Hepatocyte (in vitro differentiated cells): ENCODE measurements at regions not wholly inside any gene's neighbourhood (a gene's known extent, or its start where the extent isn't known, plus 50 kb on each side); places are given as distances from the start of the nearest gene placed in this dataset.
A peak's percentile ranks its signal among the peaks of the same experiment; 100 is the strongest.

Experiments
- DNase-seq: peaks from one replicate; pipeline ENCODE4 v3.0.0-alpha.2; 2016; ENCODE audit warnings: low spot score
- H2AFZ ChIP-seq: fragments of 200-600 bp; sonication (generic); 2 replicates; pipeline ENCODE4 v1.6.0; 2016; ENCODE audit warnings: antibody characterized with exemption, mild to moderate bottlenecking
- H3K27ac ChIP-seq: fragments of 200-600 bp; sonication (generic); 2 replicates; pipeline ENCODE4 v1.5.1; 2016; ENCODE audit warnings: mild to moderate bottlenecking
- H3K27me3 ChIP-seq: fragments of 200-600 bp; sonication (generic); 2 replicates; pipeline ENCODE4 v1.6.1; 2016
- H3K36me3 ChIP-seq: fragments of 200-600 bp; sonication (generic); replicated peaks from 2 replicates; pipeline ENCODE4 v1.5.1; 2016; ENCODE audit warnings: low read depth; ENCODE audit not compliant: insufficient read depth
- H3K4me1 ChIP-seq: fragments of 200-600 bp; sonication (generic); 2 replicates; pipeline ENCODE4 v1.5.1; 2016; ENCODE audit warnings: mild to moderate bottlenecking, moderate library complexity; ENCODE audit not compliant: insufficient read depth
- H3K4me2 ChIP-seq: fragments of 200-600 bp; sonication (generic); 2 replicates; pipeline ENCODE4 v1.6.0; 2016
- H3K4me3 ChIP-seq: fragments of 200-600 bp; sonication (generic); 2 replicates; pipeline ENCODE4 v1.5.1; 2016; ENCODE audit warnings: mild to moderate bottlenecking
- H3K79me2 ChIP-seq: fragments of 200-600 bp; sonication (generic); 2 replicates; pipeline ENCODE4 v1.6.0; 2017; ENCODE audit warnings: mild to moderate bottlenecking
- H3K9me2 ChIP-seq: fragments of 200-600 bp; sonication (generic); replicated peaks from 2 replicates; pipeline ENCODE4 v1.6.0; 2017; ENCODE audit warnings: mild to moderate bottlenecking; ENCODE audit not compliant: insufficient read depth
- H3K9me3 ChIP-seq: fragments of 200-600 bp; sonication (generic); 2 replicates; pipeline ENCODE4 v1.5.1; 2016; ENCODE audit warnings: low read depth, mild to moderate bottlenecking
- H4K20me1 ChIP-seq: fragments of 200-600 bp; sonication (generic); 2 replicates; pipeline ENCODE4 v1.6.0; 2016; ENCODE audit warnings: mild to moderate bottlenecking; ENCODE audit not compliant: insufficient read depth, poor library complexity, severe bottlenecking
- EZH2 ChIP-seq: fragments of 200-600 bp; sonication (generic); IDR thresholded peaks from 2 replicates; pipeline ENCODE4 v1.6.1; 2016; ENCODE audit warnings: antibody characterized with exemption, mild to moderate bottlenecking, borderline replicate concordance
- EZH2phosphoT487 ChIP-seq: fragments of 200-600 bp; sonication (generic); IDR thresholded peaks from one replicate; pipeline ENCODE4 v1.6.1; 2018; ENCODE audit warnings: antibody characterized with exemption, mild to moderate bottlenecking, low read depth, moderate library complexity; ENCODE audit not compliant: unreplicated experiment, severe bottlenecking
- WGBS: methylation state at CpG from one replicate; pipeline ENCODE4 v1.1.6; 2016; ENCODE audit warnings: low lambda C conversion rate; ENCODE audit errors: missing lambda C conversion rate; 5-methylcytosine and 5-hydroxymethylcytosine counted together
- TF ChIP-seq, protein P1 (sequence below): fragments of 200-600 bp; sonication (generic); IDR thresholded peaks from 2 replicates; pipeline ENCODE4 v1.5.1; 2016; ENCODE audit warnings: antibody characterized with exemption, mild to moderate bottlenecking; ENCODE audit not compliant: poor library complexity

DNA sequence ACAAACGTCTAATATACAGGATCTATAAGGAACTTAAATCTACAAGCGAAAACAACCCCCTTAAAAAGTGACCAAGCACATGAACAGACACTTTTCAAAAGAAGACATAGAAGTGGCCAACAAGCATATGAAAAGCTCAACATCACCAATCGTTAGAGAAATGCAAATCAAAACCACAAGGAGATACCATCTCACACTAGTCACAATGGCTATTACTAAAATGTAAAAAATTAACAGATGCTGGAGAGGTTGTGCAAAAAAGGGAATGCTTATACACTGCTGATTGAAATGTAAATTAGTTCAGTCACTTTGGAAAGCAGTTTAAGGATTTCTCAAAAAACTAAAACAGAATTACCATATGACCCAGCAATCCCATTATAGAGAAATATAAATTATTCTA is 1148.5 kb upstream of the FAM98A start:
- Histone ChIP-seq H3K4me3 (no peak overlapping the region), H4K20me1 (no peaks in the 10 kb centered on the region), H3K27me3 (no peaks in the 10 kb centered on the region), H3K4me2 (no peak overlapping the region), H3K9me2 (no peaks in the 10 kb centered on the region), H3K4me1 (no peaks in the 10 kb centered on the region), H3K79me2 (no peaks in the 10 kb centered on the region), H2AFZ (no peak overlapping the region), H3K9me3 (no peaks in the 10 kb centered on the region), H3K27ac (no peak overlapping the region), H3K36me3 (no peaks in the 10 kb centered on the region)
- DNase-seq, result no peak
- 86% methylated on average over 3 of the region's 3 CpGs for WGBS
- TF ChIP-seq EZH2, result no peak
- no peak for TF ChIP-seq EZH2phosphoT487
- TF ChIP-seq, protein P1, sequence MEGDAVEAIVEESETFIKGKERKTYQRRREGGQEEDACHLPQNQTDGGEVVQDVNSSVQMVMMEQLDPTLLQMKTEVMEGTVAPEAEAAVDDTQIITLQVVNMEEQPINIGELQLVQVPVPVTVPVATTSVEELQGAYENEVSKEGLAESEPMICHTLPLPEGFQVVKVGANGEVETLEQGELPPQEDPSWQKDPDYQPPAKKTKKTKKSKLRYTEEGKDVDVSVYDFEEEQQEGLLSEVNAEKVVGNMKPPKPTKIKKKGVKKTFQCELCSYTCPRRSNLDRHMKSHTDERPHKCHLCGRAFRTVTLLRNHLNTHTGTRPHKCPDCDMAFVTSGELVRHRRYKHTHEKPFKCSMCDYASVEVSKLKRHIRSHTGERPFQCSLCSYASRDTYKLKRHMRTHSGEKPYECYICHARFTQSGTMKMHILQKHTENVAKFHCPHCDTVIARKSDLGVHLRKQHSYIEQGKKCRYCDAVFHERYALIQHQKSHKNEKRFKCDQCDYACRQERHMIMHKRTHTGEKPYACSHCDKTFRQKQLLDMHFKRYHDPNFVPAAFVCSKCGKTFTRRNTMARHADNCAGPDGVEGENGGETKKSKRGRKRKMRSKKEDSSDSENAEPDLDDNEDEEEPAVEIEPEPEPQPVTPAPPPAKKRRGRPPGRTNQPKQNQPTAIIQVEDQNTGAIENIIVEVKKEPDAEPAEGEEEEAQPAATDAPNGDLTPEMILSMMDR, result no peak

- TF ChIP-seq EZH2, result no peak
- TF ChIP-seq, protein P1, result peak; percentile 24
- no peaks in the 10 kb centered on the region for H3K79me2 ChIP-seq
- H3K27ac ChIP-seq, result no peak overlapping the region
- no peaks in the 10 kb centered on the region for H4K20me1 ChIP-seq
- H3K27me3 ChIP-seq, result no peaks in the 10 kb centered on the region
- no peaks in the 10 kb centered on the region for H3K9me3 ChIP-seq
- 14% methylated on average over 3 of the region's 3 CpGs for WGBS
- DNase-seq, result no peak
- no peaks in the 10 kb centered on the region for H3K4me1 ChIP-seq
- H3K4me2 ChIP-seq, result no peak overlapping the region
- no peak overlapping the region for H3K4me3 ChIP-seq
- no peaks in the 10 kb centered on the region for H3K36me3 ChIP-seq
- H3K9me2 ChIP-seq, result no peaks in the 10 kb centered on the region
- H2AFZ ChIP-seq, result no peak overlapping the region
Observed at GRCh38 chr2:34738691-34739090, 1139.6 kb upstream of the FAM98A start.

DNA sequence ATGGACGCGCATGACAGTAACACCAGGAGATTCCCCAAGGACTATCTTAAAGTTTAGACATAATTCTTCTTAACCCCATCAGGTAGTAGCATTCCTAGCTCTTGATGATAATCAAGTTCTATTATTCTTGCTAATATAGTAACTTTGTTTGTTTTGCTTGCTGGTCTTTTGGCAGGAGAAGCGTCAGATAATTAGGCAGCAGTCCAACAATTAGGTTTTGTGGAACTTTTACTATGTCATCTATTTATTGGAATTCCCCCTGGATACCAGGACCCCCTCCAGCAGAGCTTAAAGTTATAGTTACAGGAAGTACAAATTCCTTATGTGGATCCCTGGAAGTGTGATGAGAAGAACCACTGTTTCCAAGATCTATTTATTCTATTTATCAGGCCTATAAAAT is 1138.0 kb upstream of the FAM98A start:
- Histone ChIP-seq H3K9me2 (no peaks in the 10 kb centered on the region), H3K4me3 (no peak overlapping the region), H2AFZ (no peak overlapping the region), H3K27ac (no peak overlapping the region), H3K27me3 (no peaks in the 10 kb centered on the region), H3K36me3 (no peaks in the 10 kb centered on the region), H3K4me2 (no peak overlapping the region), H4K20me1 (no peaks in the 10 kb centered on the region), H3K9me3 (no peaks in the 10 kb centered on the region), H3K79me2 (no peaks in the 10 kb centered on the region), H3K4me1 (no peaks in the 10 kb centered on the region)
- 96% methylated on average over 3 of the region's 3 CpGs for WGBS
- TF ChIP-seq EZH2, result no peak
- TF ChIP-seq EZH2phosphoT487, result no peak
- TF ChIP-seq, protein P1, result no peak
- DNase-seq, result no peak

DNA sequence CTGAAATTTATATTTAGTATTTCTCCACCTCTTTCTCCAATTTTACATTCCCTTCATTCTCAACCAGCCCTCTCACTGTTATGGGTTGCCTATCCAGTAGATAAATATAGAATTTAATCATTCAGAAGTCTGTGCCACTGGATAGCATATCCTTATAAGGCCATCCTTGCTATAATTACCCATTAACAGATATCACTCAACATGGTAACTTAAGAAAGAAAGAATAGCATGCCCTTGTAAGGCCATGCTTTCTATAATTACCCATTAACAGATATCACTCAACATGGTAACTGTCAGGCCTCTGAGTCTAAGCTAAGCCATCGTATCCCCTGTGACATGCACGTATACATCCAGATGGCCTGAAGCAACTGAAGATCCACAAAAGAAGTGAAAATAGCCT is 1137.4 kb upstream of the FAM98A start:
- no peaks in the 10 kb centered on the region for H3K9me2 ChIP-seq
- no peaks in the 10 kb centered on the region for H3K79me2 ChIP-seq
- TF ChIP-seq EZH2phosphoT487 (no peak), EZH2 (no peak)
- TF ChIP-seq, protein P1, result no peak
- DNase-seq, result no peak
- H3K4me1 ChIP-seq, result no peaks in the 10 kb centered on the region
- H3K27me3 ChIP-seq, result no peaks in the 10 kb centered on the region
- H2AFZ ChIP-seq, result no peak overlapping the region
- H3K9me3 ChIP-seq, result no peaks in the 10 kb centered on the region
- no peak overlapping the region for H3K4me2 ChIP-seq
- H3K4me3 ChIP-seq, result no peak overlapping the region
- H4K20me1 ChIP-seq, result no peaks in the 10 kb centered on the region
- H3K27ac ChIP-seq, result no peak overlapping the region
- no peaks in the 10 kb centered on the region for H3K36me3 ChIP-seq
- 83% methylated on average over 2 of the region's 2 CpGs for WGBS
